ENCODE measurements at regions not wholly inside any gene's neighbourhood (a gene's known extent, or its start where the extent isn't known, plus 50 kb on each side); places are given as distances from the start of the nearest gene placed in this dataset.
"Not testable (repeated sequence)": the region's sequence is repeated elsewhere in the genome, so short reads cannot be mapped to it uniquely, and the experiment has no call there.

GRCh38 chr1:229005556-229005955 is 265.4 kb upstream of the RAB4A start:
- Histone ChIP-seq H3K4me1 (replicated peaks in 1 of 2) (no peaks in the 10 kb centered on the region), H3K27me3 (no peaks in the 10 kb centered on the region), H3K4me3 (no peak overlapping the region), H3K36me3 (replicated peaks in 1 of 2) (no peaks in the 10 kb centered on the region), H3K27ac (no peak overlapping the region), H3K9me3 (replicated peaks in 1 of 3) (no peaks in the 10 kb centered on the region)
- WGBS, 4 donors = 90 to 97% (median 94%) methylated on average over 7 of the region's 7 CpGs
- DNase-seq = no peak
- intact Hi-C loops (cut with DNase I) = no loop called here
- no peak for TF ChIP-seq CTCF (IDR thresholded peaks at IDR 0.05)
- TF ChIP-seq POLR2A (IDR thresholded peaks at IDR 0.05) = no peak

GRCh38 chr1:229006121-229006870 is 264.6 kb upstream of the RAB4A start:
- no peaks in the 10 kb centered on the region for H3K9me3 ChIP-seq (replicated peaks in 1 of 3)
- no peaks in the 10 kb centered on the region for H3K27me3 ChIP-seq
- no peak for TF ChIP-seq CTCF (IDR thresholded peaks at IDR 0.05)
- TF ChIP-seq POLR2A (IDR thresholded peaks at IDR 0.05) = no peak
- H3K27ac ChIP-seq = no peak overlapping the region
- no peaks in the 10 kb centered on the region for H3K4me1 ChIP-seq (replicated peaks in 1 of 2)
- intact Hi-C loops (cut with DNase I) = no loop called here
- H3K4me3 ChIP-seq = no peak overlapping the region
- H3K36me3 ChIP-seq (replicated peaks in 1 of 2) = no peaks in the 10 kb centered on the region
- 84 to 94% (median 94%) methylated on average over 11 to 12 of the region's 12 CpGs for WGBS, 4 donors
- no peak for DNase-seq

- Histone ChIP-seq H3K9me3 (replicated peaks in 1 of 3) (no peaks in the 10 kb centered on the region), H3K4me1 (replicated peaks in 1 of 2) (no peaks in the 10 kb centered on the region), H3K27ac (no peak overlapping the region), H3K4me3 (no peak overlapping the region), H3K27me3 (no peaks in the 10 kb centered on the region), H3K36me3 (replicated peaks in 1 of 2) (no peaks in the 10 kb centered on the region)
- intact Hi-C loops (cut with DNase I) = no loop called here
- no peak for TF ChIP-seq CTCF (IDR thresholded peaks at IDR 0.05)
- TF ChIP-seq POLR2A (IDR thresholded peaks at IDR 0.05) = no peak
- WGBS, 4 donors = 90 to 98% (median 96%) methylated on average over 6 to 7 of the region's 7 CpGs
- DNase-seq = no peak
Measured at GRCh38 chr1:229007167-229007566, 263.7 kb upstream of the RAB4A start.

- intact Hi-C loops (cut with DNase I) = no loop called here
- Histone ChIP-seq H3K4me3 (no peak overlapping the region), H3K9me3 (replicated peaks in 1 of 3) (no peaks in the 10 kb centered on the region), H3K27me3 (no peaks in the 10 kb centered on the region), H3K36me3 (replicated peaks in 1 of 2) (no peaks in the 10 kb centered on the region), H3K4me1 (replicated peaks in 1 of 2) (no peaks in the 10 kb centered on the region), H3K27ac (no peak overlapping the region)
- WGBS, 4 donors = 96 to 97% (median 97%) methylated on average over 5 to 9 of the region's 9 CpGs
- no peak for DNase-seq
- TF ChIP-seq CTCF (IDR thresholded peaks at IDR 0.05) (no peak), POLR2A (IDR thresholded peaks at IDR 0.05) (no peak)
Measured at GRCh38 chr1:229007701-229008100, 263.2 kb upstream of the RAB4A start.

GRCh38 chr1:229008347-229008746 is 262.6 kb upstream of the RAB4A start:
- H3K27me3 ChIP-seq; intact Hi-C loops (cut with DNase I); DNase-seq; H3K27ac ChIP-seq; H3K36me3 ChIP-seq (replicated peaks in 1 of 2); H3K9me3 ChIP-seq (replicated peaks in 1 of 3); H3K4me1 ChIP-seq (replicated peaks in 1 of 2); H3K4me3 ChIP-seq: not testable (repeated sequence)
- 71 to 80% (median 75%) methylated on average over 5 of the region's 5 CpGs for WGBS, 4 donors
